DLD1 (cell line): ENCODE measurements at regions not wholly inside any gene's neighbourhood (a gene's known extent, or its start where the extent isn't known, plus 50 kb on each side); places are given as distances from the start of the nearest gene placed in this dataset.

Source experiments
- in situ Hi-C: cut with HindIII; loops from 2 replicates; pipeline ENCODE4 v1.10.0; 2017; ENCODE audit warnings: low sequenced_read_pairs

DNA sequence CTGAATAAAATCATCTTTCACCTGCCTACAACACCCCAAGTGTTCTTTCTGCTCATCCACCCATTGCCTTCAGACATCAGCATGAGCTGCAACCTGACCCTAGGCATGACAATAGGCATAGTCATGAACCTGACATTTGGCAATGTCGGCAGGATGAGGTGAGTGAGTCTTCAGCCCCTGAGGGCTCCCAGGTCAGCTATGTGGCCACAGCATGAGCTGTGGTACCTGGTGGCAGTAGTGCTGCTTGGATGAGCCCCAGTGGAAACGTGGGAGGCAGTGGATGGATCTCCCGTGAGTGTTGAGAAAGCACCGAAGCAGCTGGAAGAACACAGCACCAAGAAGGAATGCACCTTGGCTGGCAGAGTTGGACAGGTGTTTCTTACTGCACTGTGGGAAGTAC, 334.8 kb upstream of the FAR2 start:
- in situ Hi-C loops: no loop called here

DNA sequence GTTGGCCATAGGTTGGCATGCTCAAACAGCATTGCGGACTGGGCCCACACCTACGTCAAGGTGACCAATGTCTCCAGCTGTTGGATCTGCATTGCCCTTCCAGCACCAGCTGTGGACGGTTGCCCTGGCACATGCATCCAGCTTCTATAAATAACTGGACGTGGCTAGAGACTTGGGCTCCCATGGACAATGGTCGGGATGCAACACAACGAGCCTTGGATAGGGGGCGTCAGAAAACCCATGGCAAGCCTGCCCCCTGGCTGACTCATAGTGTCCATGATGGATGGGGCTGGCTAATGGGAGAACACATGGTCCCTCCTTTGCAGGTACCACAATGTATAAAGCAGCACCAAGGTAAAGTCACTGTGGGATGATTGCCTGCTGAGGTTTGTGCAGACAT, 331.6 kb upstream of the FAR2 start:
- in situ Hi-C loops: no loop called here

DNA sequence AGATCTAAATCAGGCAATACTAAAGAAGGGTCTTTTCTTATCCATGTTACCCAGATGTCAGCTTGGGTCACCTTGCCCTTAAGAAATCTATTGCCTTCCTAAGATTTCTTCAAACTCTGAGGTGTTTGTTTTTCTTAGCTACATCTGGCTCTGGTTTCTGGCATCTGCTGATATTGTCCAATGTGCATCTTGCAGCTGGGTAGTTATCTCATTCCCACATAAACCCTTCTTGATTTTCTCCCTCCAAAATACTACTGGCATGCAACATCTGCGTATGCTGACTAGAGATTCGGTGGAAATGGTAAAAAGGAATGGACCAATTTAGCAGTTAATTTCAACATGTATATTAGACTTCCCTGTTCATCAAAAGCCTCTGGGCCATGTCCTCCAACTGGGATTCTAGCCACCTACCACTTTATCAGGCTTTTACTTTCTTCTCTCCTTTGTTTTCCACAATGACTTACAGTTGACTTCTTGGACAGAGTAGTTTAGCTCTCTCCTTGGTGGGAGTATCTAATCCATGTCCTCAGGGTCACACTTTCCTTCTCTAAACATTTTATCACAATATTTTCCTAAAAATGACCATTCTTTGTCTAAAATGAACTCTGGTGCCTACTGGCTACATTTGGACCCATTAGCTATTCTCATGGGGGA, 324.8 kb upstream of the FAR2 start:
- in situ Hi-C loops: no loop called here

DNA sequence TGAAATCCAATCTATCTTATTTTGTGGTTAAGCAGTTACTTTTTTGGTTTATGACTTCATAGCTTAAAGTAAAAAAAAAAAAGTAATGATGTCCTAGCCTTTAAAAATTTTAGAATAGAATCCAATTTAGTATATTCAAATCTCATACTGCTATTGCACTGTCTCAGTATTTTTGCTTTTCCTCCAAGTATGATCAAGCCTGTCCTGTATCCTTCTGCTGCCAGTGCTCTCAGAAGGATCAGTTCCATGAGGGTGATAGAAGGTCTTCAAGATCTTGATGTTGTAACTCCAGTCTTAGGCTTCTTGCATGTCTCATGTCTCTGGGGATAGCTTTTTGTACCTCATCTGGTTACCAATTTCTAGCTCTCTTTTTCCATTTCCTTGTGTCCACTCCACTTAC, 324.2 kb upstream of the FAR2 start:
- in situ Hi-C loops: no loop called here

DNA sequence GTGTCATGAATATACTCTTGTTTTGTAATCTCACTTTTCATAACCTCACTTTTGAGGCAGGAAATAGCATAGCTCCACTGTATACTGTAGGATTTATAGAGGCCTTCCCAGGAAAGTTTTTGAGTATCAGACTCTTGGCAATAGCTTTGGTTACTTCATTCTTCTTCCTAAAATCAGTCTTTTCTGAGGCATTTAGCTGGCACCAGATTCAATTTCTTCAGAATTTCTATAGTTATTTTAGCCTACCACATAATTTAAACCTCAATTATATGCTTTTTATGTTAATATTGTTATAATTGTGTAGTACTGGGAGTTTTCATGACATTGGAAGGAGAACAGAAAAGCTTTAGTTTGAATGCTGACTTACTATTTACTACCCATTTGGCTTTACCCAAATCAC, 322.3 kb upstream of the FAR2 start:
- in situ Hi-C loops: no loop called here

DNA sequence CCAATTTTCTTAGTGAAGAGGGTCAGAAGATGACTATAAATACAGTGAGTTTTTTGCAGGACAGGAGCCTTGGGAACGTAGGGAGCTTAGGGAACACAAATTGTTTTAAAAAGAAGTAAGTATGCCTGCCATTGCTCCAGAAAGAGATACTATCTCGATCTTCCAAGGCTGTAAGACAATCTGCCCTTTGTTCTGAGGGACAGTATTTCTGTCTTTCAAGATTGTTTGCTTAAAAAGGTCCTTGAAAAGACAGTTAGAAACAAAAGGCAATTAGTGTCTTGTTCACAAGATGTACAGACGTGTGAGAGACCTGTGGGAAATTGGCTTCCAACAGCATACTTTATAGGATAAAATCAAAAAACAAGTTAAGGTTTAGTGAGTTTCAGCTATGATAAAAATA, 321.2 kb upstream of the FAR2 start:
- in situ Hi-C loops: no loop called here

DNA sequence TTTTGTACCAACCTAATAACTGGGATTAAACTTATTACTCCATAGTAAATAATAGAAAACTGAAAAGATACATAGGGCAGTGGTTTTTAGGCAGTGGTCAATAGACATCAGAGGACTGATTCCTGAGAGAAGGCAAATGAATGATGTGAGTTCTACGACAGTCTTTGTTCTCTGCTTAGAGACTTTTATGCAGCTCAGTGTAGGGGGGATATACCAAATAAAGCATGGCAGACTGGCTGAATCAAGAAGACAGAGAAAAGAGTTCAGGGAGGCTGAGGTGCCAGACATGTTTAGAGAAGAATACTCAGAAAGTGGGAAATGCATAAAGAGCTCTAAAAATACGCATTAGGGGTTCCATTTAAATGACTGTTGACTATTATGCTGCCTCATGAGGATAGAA, 320.8 kb upstream of the FAR2 start:
- in situ Hi-C loops: no loop called here

DNA sequence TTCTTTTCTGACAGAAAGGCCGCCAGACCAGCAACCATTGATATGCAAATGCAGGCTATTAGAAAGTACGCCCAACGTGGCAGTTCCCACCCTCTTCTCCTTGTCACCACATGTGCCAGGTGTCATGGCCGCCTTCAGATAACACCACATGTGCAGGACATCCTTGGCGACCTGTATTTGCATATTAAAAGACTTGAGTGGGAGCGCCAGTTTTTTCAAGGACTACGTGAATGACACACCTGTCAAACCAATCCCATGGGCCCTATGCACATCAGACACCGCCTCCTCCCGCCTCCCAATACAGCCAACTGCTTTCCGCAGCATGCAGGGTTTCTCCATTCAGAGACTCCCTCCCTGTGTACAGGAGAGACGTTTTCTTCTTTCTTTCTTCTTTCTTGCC, 318.6 kb upstream of the FAR2 start:
- in situ Hi-C loops: no loop called here

DNA sequence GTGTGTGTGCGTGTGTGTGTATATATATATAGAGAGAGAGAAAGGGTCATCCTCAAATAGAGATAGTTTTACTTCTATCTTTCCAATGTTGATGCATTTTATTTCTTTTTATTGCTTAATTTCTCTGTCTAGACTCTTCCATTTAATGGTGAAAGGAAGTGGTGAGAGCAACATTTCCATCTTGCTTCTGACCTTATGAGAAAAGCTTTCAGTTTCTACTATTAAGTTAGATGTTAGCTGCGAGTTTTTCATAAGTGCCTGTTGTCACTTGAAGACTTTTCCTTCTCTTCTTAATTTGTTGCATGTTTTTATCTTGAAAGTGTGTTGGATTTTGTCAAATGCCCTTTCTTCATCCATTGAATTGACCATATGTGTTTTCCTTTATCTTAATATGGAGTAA, 304.4 kb upstream of the FAR2 start:
- in situ Hi-C loops: no loop called here

DNA sequence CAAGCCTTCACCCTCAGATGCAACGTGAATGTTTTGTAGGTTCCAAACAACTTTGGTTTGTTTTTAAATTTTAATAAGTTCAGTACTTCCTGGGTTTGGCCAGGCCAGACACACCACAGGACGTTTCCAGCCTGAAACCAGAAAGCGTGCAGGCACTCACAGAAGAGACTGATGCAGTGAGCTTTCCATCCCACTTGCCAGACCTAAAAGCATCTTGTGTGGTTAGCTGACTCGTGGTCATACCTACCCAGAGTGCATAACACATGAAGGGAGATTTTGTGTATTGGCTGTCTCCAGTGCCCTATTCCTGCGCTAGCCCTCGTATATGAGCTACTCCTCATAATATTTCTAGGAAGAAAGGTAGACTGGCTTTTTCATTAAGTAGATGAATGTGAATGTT, 297.3 kb upstream of the FAR2 start:
- in situ Hi-C loops: no loop called here

DNA sequence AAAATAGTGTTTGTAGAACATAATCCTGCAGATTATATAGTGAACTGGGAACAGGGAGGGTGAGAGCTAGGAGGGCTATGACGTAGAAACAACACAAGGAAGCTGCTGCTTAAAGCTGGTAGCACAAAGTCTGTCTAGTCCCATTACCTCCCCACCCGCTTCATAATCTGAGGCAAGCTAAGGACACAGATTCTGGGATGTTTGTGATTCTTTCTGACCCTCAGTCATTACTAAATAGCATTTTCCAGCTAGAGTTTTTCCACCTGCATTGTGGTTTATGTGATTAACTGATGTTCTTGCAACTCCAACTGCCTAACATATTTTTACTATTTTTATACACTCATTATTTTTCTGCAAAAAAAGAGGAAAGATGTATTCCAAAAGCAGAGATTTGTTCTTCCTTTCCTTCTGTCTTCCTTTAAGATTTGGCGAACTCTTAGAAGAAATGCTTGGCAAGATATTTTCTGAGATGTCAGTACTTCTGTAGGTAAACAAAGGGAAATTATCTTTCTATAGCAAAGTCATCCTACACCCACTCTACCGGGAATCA, 293.2 kb upstream of the FAR2 start:
- in situ Hi-C loops: no loop called here

DNA sequence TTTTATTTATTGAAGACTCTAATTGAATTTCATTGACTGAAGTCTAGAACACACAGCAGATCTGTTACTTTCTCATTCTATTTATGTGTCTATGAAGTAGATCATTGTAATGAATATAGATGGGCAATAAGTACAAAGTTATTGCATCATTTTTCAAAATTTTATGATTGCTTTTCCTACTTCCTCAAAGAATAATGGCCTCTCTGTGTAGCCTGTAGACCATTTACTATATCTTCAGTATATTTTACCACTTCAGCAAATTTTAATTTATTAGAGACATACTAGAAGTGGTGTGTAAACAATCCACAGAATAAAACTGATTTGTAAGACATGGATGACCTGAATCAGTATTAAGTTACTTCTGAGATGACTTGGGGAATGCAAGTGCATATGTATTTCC, 291.7 kb upstream of the FAR2 start:
- in situ Hi-C loops: no loop called here

DNA sequence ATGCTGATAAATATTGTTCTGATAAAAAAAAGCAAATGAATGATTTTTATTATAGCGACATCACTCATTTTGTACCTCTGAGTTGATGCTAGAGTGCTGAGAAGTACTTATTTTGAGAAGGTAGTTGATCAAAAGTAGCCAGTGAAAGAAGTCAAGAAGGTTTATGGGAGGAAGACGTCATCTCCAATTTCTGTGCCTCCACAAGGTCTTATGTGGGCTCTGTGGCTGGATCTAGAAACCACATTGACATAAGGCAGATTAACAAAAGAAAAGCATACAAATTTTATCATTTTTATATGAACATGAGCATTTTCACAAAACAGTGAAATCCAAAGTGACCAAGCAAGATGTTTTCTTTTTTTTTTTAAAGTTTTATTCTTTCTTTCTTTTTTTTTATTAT, 289.5 kb upstream of the FAR2 start:
- in situ Hi-C loops: no loop called here

DNA sequence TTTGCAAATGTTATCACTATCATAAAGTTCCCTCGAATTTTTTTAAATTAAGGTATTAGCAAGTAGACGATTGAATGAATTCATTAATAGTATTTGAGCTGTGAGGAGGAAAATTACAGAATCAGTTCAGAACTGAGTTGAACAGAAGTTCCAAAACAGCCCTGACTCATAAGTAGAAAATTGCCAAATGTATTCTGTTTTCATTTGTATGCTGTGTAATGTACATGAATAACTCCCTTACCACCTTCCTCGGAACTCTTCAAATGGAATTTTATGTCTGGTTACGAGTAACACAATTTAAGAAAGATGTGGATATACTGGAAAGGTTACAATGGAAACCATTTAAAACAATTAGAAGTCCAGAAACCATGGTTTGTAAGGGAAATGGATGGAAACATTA, 283.3 kb upstream of the FAR2 start:
- in situ Hi-C loops: no loop called here

DNA sequence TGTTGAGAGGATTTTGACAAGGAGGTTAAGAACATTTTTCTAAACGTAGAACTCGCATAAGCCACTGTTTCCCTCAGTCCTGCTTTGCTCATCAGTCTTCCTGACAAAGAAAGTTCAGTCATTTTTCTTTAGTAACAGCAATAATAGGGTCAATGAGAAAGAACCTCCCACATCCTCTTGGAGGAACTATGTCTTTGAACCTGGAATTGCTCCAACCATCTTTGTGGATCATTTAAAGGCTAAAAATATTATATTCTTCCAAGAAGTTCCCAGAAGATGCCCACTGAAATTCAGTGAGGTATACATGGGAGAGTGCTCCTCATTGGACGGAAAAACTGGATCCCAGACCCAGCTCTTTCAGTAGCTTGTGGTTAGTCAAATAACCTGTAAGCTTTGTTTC, 282.8 kb upstream of the FAR2 start:
- in situ Hi-C loops: no loop called here

DNA sequence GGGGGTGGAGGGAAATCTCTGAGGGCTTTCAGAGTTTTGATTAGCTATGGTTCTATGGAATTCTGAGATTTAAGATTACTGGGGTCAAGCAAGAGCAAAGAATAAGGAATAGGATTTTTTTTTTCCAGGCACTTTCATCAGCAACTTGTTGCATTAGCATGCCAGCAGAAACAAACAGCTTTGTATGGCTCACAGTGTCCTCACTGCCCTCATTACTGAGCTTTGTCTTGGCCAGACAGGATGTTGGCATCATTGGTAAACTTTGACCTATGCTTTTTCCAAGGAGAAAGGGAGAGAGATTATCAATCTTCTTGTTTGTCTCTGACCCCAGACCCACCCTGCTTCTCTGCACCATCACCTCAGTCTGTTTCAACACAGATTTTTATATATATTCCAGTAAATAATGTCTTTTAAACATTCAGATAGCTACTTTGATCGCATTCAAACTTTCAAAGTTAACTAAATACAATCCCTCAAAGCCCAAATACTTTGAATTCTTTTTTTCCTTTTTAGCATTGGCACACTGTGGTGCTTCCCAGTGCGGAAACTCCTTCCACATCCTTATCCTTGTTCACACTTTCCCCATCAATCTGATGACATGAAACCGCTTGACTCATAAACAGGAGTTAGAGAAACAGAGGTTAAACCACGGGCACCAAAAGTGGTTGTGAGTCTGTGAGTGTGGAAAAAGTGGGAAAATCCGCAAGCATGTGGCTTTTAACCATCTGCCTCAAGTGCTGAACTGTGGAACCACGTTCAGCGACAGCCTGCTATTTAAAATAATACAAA, 282.2 kb upstream of the FAR2 start:
- in situ Hi-C loops: no loop called here

DNA sequence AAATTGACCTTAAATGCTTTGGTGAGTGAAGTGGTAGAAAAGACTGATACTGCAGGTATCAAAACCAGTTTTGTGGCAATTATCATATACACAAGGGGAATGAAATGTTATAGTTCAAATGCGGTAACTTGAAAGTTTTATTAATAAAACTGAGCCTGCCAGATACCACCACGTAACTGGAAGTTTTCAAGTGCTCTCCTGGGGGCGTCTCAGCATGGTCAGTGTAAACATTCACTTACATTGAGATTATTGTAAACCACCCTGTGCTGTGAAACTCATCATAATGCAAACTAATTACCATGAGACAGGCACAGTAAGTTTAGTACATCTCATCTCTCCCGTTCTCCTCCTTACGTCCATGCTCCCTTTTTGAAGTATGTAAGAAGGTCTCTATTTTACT, 280.7 kb upstream of the FAR2 start:
- in situ Hi-C loops: no loop called here

DNA sequence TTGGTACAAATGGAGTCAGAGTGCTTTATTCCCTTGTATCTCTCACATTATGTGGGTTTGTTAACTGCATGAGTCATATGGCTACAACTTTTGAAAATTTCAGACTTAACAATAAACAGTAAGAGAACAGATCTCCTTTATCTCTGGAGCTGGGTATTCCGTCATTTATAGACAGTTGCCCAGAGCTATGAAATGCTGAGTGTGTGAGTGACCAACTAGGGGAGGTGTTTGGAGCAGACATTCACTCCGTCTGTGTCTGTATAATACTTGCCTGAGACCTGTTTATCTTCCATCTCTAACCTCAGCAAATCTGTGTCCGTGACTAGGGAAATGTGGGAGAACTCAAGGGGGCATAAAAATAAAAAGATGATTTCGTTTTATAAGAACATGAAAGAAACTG, 279.9 kb upstream of the FAR2 start:
- in situ Hi-C loops: no loop called here

DNA sequence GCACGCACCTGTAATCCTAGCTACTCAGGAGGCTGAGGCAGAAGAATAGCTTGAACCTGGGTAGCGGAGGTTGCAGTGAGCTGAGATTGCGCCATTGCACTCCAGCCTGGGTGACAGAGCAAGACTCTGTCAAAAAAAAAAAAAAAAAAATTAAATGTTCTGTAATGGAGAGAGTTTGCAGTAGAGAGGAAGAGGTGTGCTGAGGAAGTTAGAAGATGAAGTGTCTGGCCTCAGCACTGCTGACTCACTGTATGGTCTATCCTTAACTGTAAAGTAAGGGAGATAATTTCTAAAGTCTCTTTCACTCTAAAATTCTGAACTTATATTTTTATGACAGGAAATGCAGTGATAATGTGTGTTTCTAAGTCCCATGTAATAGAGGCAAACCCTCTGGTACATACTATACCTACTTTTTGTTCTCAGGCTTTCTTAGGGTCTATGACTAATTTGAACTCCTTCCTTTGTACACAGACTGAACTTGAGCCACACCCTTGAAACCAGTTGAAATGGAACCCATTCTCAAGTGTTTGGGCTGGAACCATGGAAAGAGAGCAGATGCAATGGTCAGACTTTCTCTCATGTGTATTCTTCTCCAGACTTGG, 278.1 kb upstream of the FAR2 start:
- in situ Hi-C loops: no loop called here

DNA sequence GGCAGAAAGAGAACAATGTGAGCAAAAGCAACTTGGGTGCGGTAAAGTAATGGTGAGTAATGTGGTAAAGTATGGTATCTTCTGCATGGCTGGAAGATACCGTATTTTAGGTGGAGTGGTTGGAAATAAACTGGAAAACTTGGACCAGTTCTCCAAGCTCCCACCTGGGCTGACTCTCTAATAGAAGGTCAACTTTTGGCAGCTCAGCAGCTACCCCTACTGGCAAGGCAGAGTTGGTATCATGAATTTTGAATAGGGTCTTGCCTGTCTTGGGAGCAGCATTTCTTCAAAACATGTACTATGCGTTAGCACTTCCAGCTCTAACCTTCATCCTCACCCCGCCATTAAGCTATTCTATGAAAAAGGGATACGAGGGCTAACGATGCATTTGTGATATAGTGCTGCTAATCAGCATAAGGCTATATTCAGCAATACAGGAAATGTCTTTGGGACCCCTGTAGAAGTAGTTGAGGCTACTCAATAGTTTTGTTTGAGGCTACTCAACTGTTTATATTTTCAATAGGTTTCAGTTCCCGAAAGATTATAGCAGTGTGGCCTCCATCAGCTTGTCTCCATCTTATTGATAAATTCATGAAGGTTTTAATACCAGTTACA, 276.3 kb upstream of the FAR2 start:
- in situ Hi-C loops: no loop called here

DNA sequence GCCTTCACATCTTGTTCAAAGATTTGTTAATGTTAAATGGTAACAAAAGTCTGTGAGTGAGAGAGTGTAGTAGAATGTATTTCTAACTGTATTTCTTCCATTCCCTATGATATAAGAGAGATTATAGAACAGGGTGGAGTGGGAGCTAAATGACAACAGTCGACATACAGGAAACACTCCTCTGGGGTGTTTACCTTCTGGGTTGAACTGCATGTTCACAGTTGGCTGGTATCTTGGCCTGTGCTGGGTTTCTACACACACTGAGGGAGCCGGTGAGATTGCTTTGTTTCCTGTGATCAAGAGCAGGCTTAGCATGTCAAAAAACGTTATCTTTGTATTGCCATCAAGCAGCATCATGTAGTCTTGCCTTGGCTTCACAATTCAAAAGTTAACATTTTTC, 274.3 kb upstream of the FAR2 start:
- in situ Hi-C loops: no loop called here
